ENCODE measurements at regions not wholly inside any gene's neighbourhood (a gene's known extent, or its start where the extent isn't known, plus 50 kb on each side); places are given as distances from the start of the nearest gene placed in this dataset.

DNA sequence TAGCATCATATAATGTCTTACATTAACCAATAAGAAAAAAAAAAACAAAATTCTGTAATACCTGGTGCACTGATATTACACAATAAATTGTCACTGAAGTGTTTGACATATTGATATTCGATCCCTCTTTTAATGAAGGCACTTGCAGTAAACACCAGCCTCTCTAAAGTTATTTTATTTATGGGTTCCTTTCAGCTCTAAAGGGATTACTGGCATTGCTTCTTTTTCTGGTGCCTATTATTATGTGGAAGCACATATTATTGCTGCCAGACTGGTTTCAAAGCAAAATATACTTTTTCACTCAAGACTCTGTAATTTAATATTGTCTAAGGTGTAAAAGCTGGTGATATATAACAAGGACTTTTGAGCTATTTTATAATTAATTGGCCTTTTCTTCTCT, 1090.5 kb downstream of the TRHDE start:
- no peak for DNase-seq

DNA sequence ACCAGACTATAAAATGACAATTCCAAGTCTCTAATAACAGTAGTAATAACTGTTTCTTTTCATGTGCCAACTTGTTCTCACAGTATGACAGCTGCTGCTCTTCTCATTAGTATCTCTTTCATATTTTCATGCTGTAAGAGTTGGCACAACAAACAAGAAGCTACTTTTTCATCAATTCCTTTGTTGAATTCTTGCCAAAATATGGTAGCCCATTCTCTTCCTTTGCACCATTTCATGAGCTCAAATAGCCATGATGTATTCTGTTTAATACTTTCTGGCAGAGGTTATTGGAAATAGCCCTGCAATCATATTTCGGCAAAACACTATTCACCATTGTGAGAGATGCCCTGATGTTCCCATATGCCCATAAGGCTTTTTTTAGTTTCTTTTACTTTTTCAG, 1100.7 kb downstream of the TRHDE start:
- no peak for DNase-seq

DNA sequence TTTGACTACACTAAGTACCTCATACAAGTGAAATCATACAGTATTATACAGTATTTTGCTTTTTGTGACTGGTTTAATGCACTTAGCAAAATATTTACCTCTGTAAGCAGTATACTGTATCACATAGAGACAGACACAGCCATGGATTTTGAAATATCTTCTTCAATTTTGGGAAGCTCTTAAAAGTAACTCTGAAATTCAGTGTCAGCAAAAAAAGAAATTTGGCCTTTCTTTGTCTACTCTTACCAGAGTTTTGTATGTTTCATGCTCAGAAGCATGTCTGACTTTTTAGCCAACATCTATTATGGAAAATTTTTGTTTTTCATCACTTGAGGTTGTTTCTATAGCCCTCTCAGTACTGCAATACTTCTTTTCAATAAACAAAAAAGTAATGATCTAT, 1102.2 kb downstream of the TRHDE start:
- no peak for DNase-seq

DNA sequence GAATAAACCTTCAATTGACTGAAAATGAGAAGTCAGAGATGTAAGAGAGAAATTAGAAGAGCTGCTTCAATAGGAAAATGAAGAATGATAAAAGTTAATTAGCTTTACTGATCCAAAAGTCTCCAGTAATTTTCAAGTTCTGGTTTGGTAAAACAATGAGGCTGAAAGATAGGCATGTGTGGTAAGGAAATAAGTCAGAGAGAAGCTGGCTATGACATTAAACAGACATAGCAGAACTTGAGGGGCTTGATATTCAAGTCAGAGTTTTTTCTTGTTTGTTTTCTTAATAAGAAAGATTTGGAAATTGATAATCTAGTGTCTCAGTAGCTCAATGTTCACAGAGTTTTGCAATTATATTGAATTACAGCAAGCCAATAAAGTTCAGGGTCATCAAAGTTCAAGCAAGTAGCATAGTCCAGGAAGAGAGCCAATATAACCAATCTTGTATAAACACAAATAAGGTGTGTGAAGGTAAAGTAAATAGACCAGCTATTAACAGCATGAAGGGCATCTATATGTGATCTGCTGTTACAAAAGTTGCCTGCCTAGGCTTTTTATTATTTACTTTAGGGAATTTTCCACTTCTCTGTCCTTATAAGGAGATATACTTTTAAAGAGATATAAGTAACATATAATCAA, 1111.5 kb downstream of the TRHDE start:
- DNase-seq: no peak

DNA sequence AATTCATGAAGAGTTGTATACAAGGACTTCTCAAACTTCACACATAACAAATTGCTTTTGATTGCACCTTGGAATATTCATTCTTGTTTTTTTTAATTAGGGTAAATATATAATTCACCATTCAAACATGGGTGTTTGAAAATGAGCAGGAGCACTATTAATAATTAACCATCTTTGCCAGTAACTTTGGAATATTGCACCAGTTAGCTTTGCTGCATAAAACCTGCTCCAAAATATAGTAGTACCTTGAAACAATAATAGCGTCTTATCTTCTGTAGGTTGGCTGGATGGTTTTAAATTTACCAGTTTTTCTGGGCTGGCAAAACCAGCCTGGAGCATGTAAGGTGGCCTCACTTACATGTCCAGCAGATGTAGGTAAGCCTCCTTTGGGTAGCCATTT, 1112.4 kb downstream of the TRHDE start:
- no peak for DNase-seq

DNA sequence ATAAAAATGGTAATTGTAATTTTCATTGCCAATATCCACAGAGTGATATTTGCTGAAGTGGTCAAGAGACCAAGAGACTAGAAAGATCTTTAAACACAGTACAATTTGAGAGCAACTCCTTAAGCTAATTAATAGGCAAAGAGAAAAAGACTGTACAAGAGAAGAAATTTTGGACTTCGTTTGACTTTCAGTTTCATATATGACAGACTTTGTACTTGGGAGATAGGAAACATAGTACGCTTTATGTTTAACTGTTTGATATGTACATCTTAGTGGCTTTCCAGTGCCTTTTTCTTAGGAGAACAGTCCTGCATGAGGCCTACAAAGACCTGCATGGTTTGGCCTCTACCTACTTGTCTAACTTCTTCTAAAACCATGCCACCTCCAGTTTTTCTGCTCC, 1118.1 kb downstream of the TRHDE start:
- no peak for DNase-seq

DNA sequence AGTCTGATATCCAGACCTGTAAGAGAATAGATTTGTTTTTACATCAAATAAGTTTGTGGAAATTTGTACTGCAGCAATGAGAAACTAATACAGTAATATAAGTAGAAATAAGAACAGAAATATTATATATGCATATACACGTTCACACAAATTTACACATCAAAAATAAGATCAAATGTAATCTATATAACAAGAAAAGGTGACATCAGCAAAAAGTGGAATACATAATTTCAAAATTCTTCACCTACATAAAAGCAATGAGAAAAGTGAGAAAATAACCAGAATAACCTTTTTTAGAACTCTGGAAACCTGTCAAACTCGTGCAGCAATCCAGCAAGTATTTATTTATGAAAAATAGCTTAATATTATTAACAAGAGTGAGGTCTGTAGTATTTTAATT, 1124.6 kb upstream of the ATXN7L3B start:
- DNase-seq: no peak

DNA sequence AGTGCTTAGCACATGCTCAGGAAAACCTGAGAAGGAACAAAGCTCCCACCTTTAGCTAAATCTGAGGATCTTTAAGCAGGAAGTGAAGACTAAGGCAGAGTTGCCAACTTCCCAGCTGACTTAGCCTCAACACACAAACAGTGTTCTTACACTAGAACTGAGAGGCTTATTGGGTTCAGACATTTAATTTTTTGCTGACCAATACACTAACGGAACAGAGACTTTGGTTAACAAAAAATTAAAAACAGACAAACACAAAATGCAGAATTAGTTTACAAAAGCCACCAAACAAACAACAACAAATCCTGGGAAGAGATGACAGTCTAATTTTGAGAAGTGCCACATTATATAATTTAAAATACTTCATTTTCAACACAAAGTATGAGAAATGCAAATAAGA, 1123.7 kb upstream of the ATXN7L3B start:
- no peak for DNase-seq

DNA sequence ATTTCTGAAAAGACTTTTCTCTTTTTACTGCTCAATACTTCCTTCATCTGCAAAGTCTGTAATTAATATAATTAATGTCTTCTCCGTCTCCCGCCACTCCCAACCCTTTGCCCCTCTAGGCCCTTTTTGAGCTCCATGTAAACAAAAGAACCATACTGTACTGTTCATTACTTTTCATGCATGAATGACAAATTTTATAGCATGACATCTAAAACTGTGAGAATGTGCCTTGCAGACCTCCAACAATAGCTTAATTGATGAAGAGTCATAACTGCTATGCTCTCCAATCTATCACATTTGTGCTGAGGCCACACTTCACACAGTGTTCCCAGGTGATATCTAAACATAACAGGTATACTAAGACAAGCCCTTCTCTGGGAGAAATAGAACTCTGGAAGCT, 1122.7 kb upstream of the ATXN7L3B start:
- DNase-seq: no peak

DNA sequence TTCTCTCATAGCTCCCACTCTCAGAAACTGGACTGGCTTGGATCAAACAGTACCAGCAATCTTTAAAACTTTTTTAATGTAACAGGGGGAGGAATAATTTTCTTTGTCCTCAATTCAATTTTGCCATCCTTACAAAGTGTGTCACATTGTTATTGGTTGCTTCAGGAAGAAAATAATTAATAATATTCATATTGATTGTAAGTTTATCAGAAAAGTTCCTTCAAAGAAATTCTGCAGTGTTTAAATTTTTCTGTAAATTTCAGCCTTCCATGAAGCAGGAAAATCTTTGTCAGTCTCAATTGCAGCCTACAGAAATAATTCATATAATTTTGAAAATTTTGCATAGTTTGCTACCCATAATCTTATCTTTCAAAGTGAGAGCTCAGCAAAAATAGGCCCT, 1119.1 kb upstream of the ATXN7L3B start:
- DNase-seq: no peak

DNA sequence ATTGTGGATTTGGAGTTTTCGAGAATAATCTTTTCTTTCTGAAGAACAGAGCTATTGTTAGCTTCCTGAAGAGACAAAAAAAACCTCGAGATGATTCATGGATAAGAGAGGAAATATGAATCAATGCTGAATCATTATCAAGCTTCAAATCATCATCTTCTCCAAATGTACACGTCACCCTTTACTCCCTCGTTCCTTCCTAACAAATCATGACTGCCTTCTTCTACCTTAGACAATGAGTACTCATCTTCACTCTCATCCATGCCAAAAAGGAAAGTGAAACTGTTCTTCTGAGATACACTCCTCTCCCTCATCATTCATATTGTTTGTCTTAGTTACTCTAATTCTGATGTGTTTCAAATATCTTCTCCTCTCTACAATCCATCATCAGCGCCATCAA, 1115.8 kb upstream of the ATXN7L3B start:
- no peak for DNase-seq

DNA sequence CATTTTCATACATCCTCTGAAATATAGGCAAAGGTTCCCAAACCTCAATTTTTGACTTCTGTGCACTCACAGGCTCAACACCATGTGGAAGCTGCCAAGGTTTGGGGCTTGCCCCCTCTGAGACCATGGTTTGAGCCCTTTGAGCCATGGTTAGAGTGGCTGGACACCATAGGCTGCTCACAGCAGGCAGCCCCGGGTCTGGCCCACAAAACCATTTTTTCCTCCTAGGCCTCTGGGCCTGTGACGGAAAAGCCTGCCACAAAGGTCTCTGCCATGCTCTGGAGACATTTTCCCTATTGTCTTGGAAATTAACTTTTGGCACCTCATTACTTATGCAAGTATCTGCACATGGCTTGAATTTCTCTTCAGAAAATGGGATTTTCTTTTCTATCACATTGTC, 1113.2 kb upstream of the ATXN7L3B start:
- no peak for DNase-seq

DNA sequence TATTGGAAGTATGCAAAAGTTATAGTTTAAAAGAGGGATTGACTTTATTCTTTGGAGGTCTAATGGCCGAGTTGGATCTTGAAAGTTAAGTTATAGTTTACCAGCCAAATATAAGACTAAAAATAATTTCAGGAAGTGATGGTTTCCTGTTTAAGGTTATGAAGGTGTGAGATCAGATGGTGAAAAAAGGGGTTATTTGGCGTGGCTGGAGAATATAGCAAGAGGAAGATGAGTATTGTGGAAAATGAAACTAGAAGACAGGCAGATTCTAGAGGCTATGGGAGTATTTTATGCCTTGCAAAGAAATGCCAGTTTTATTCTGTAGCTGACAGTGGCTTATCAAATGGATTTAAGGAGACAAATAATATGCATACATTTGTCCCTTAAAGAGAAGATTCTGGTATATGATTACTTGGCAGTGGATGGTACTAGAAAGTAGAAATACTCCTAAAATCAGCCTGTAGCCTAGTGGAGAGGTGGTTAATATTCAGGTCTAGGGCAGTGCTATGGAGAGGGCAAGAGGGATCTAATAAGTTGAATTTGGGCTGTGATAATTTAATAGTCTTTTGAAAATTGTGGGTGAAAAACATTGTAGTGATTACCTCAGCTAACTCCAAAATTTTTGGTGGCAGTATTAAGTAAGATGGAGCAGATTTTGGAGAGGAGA, 1091.8 kb upstream of the ATXN7L3B start:
- no peak for DNase-seq

DNA sequence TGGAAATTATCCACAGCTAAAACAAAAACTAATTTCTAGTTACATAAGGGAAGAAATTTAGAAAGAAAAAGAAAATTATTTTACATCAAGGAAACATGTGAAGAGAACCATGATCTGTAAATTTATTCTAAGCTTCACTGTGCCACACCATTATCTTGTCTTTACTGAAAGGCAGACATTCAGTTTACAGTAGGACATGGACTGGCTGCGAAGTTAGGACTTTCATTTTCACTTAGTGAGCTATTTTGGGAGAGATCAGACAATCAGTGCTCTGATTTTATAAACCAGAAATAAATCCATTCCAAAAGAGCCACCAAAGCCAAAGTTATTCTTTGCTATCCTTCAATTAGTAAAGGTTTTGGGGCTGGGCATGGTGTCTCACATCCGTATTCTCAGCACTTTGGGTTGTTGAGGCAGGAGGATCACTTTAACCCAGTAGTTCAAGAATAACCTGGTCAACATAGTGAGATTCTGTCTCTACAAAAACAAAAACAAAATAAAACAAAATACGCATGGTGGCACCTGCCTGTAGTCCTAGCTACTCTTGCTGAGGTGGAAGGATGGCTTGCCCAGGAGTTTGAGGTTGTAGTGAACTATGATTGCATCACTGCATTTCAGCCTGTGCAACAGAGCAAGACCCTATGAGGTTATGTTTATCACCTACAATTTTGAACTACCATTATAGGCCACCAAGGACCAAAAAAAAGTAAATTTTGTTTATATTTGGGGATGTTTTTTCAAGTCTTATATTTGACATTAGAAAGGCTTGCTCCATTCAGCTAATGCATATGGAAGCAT, 1084.8 kb upstream of the ATXN7L3B start:
- DNase-seq: no peak

DNA sequence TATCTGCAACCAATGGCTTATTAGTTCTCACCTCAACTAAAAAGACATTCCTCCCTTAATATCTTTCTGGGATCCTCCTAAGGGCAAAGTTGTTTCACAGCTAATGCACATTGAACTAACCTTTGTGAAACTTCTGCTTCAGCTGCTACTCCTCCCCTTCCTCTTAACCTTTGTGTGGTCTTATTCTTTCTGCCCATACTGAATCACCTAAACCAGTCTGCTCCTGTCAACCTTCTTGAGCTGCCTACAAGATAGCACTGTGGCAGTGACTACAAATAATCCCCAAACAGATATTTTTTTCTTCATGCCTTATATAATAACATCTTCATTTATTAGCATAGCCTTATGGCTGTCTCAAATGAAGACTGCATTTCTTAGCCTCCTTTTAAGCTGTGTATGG, 1077.4 kb upstream of the ATXN7L3B start:
- DNase-seq: no peak

DNA sequence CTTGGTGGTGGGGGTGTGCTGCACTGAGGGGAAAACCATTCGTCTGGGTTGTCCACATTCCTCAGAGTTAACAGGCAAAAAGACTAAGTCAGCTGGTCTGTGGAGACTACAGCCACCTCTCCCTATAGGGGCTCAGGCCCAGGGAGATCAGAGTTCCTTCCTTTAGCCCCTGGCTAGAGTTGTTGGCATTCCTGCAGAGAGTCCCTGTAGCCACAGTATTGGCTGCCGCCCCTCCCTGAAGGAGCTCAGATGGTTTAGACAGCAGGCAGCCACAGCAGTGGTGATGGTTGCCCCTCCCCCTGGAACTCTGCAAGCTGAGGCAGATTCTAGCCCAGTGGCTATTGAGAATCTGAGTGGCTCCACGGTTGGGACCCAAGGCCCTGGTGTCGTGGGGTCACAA, 1072.5 kb upstream of the ATXN7L3B start:
- no peak for DNase-seq

DNA sequence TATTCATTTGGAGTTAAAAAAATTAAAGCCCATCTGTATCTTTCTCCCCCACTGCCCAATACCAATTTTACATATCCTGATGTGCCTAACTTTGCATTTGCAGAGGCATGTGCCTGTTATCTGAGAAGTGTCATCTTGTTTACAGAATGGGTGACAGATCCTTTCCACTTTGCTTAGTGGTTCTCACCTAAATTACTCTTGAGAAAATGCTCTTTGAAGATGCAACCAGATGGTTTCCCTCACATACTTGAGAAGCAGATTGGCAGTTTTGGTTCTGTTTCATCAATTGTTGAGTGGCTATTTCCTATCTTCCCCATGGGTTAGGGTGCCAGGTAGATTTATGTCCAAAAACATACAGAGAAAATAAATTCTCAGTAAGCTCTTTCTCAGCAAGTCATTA, 1051.4 kb upstream of the ATXN7L3B start:
- DNase-seq: no peak

DNA sequence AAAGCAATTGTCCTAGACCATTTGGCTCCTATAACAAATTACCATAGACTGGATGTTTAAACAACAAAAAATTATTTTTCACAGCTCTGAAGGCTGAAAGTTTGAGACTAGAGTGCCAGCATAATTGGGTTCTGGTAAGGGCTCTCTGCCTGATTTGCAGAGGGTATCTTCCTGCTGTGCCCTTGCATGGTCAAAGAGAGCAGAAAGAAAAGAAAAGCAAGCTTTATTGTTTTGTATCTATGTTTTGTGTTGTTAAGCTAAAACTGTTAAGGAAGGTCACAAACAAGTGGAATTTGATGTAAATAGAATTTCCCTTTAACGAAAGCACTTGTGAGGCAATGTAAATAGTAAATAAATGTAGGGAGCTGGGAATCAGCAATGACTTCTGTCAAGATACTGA, 1031.0 kb upstream of the ATXN7L3B start:
- DNase-seq: no peak

DNA sequence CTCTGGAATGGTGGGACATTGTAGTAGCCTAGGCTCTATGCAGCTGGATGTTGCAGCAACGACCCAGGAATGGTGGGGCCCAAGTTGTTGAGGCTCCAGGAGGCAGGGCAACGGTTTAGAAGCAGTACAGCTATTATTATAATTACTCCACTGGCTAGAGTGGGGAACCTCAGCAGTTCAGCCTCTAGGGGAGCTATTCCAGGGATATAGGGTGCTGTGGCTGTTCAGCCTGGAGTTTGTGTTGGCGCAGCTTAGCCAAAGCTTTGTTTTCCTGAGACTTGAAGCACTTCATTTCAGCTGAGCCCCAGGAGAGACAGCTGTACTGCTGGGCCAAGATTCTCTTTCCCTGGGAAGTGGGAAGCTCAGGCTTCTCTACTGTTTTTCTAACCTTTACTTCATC, 1023.0 kb upstream of the ATXN7L3B start:
- DNase-seq: no peak

DNA sequence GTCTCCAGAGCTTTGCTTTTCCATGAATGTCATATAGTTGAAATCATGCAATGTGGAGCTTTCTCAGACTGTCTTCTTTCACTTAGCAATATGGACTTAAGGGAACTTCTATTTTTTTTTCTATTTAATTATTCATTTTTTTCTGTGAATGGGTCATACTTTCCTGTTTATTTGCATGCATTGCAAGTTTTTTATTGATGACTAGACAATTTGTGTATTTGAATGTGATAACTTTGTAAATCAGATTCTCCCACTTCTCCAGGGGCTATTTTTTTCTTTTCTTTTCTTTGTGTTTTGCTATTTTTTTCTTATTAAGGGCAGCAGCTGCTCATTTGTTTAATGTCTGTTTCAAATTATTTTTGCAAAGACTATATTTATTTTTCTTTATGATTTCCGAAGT, 1019.8 kb upstream of the ATXN7L3B start:
- no peak for DNase-seq

DNA sequence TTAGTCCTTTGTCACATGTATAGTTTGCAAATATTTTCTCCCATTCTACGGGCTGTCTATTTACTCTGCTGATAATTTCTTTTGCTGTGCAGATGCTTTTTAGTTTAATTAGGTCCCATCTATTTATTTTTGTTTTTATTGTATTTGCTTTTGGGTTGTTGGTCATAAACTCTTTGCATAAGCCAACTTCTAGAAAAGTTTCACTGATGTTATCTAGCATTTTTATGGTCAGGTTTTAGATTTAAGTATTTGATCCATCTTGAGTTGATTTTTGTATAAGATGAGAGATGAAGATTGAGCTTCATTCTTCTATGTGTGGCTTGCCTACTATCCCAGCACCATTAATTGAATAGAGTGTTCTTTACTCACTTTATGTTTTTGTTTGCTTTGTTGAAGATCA, 1008.4 kb upstream of the ATXN7L3B start:
- no peak for DNase-seq

DNA sequence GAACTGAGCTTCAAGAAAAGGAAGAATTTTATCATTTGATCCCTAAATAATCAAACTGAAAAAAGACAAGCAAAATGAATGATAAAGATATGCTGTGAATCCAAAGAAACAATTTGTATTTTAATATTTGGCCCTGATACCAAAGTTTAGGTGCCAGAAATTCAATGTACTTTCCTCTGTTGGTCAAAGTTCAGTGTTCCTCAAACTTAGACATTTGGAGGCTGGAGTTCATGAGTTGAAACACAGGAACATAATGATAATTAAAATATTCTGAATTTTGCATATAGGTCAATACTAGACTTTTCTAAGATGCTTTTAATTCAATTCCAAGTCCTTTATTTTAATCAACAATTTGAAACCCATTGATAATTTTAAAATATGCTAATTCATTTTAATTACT, 1007.7 kb upstream of the ATXN7L3B start:
- no peak for DNase-seq

DNA sequence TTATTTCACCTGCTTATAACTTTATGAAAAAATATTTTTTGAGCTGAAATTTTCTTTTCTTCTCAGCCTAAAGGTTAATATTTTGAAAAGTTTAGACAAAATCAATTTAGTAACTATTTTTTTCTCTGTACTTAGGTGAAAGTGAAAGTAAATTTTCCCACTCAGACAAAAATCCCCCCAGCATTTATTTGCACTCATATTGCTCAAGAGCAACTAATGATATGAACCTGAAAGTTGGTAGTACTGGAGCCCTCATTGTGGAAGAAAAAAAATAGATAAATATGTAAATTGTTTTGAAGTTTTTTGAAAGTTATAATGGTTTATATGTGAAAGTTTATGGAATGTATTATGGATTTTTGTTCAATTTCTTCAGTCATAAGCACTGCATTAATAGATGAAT, 1005.9 kb upstream of the ATXN7L3B start:
- no peak for DNase-seq

DNA sequence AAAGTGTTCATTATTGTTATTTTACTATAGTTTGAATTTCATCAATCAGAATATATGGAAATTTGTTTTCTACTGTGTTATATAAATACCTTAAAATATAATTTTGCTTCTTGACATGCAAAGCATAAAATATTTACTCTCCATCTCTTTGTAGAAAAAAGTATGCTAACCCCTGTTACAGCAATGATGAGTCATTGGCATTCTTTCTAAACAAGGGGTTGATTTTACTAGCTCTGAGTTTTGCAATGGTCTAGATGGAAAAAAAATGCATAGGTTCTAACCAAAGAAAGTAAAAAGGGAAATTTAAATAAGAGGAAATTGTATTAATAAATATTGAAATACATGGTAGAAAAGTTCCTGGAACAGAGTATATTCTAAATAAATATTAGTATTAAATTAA, 990.2 kb upstream of the ATXN7L3B start:
- DNase-seq: no peak
